ENCODE measurements at regions not wholly inside any gene's neighbourhood (a gene's known extent, or its start where the extent isn't known, plus 50 kb on each side); places are given as distances from the start of the nearest gene placed in this dataset.

- TF ChIP-seq YY1 (IDR thresholded peaks at IDR 0.05; ENCODE audit: insufficient read depth, insufficient read length) (no peak), ZNF274 (IDR thresholded peaks at IDR 0.05; ENCODE audit: low read depth, low read length) (no peak)
Observed at GRCh38 chr15:92831336-92831654, 68.8 kb upstream of the CHD2 start.
